Sigmoid colon (tissue), 4 donors: ENCODE measurements at regions not wholly inside any gene's neighbourhood (a gene's known extent, or its start where the extent isn't known, plus 50 kb on each side); places are given as distances from the start of the nearest gene placed in this dataset.

Source experiments
- EP300 ChIP-seq, 4 donors: sonication (generic); formaldehyde crosslinking; IDR thresholded peaks; one replicate each; pipeline ENCODE4 v1.6.1; 2017; ENCODE audit warnings: antibody characterized with exemption in 4 of 4
- POLR2A ChIP-seq, 2 donors: fragments of 450-650 bp; IDR thresholded peaks; one replicate each; pipeline ENCODE4 v1.6.1; 2016; ENCODE audit warnings: antibody characterized with exemption in 2 of 2, mild to moderate bottlenecking in 2 of 2, moderate library complexity in 2 of 2
- POLR2AphosphoS5 ChIP-seq, 4 donors: sonication (generic); formaldehyde crosslinking; IDR thresholded peaks; one replicate each; pipeline ENCODE4 v1.6.1; 2017; ENCODE audit warnings: antibody characterized with exemption in 4 of 4
- TF ChIP-seq, protein P1 (sequence below), 4 experiments: fragments of 450-650 bp in 3 of 4; fragments of 200-600 bp in 1 of 4; IDR thresholded peaks; one replicate each; pipeline ENCODE4 v1.5.1; 2016 to 2019; ENCODE audit warnings: antibody characterized with exemption in 4 of 4, mild to moderate bottlenecking in 3 of 4, moderate library complexity in 2 of 4

DNA sequence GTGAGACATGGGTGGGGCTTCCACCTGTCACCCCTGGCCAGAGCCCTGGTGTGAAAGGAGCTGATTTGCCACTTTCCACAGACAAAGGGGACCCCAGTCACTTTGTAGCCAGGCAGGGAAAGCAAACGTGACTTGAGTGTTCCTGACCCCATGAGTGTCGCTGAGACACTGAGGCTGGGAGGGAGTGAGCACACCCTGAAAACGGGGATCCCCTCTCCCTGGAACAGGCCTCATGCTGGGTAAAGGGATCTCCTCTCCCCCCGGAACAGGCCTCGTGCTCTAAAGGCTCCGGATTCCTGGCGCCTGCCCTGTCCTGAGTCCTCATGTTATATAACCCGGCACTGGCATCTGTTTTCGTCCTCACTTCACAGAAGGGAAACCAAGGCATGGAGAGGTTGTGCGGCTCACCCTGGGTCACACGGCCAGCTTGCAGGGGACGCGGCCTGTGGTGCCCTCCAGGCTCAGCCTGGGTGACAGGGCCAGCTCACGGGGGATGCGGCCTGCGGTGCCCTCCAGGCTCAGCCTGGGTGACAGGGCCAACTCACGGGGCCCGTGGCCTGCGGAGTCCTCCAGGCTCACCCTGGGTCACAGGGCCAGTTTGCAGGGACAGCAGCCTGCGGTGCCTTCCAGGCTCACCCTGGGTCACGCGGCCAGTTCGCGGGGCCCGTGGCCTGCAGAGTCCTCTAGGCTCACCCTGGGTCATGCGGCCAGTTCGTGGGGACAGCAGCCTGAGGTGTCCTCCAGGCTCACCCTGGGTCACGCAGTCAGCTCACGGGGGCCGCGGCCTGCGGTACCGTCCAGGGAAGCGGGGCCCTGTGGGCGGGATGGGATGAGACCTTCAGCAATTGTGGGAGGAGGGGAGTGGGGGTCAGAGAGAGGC is 104.7 kb downstream of the PDGFA start:
- no peak for TF ChIP-seq POLR2AphosphoS5 (IDR thresholded peaks at IDR 0.05)
- TF ChIP-seq POLR2A (IDR thresholded peaks at IDR 0.05) = no peak
- TF ChIP-seq, protein P1, sequence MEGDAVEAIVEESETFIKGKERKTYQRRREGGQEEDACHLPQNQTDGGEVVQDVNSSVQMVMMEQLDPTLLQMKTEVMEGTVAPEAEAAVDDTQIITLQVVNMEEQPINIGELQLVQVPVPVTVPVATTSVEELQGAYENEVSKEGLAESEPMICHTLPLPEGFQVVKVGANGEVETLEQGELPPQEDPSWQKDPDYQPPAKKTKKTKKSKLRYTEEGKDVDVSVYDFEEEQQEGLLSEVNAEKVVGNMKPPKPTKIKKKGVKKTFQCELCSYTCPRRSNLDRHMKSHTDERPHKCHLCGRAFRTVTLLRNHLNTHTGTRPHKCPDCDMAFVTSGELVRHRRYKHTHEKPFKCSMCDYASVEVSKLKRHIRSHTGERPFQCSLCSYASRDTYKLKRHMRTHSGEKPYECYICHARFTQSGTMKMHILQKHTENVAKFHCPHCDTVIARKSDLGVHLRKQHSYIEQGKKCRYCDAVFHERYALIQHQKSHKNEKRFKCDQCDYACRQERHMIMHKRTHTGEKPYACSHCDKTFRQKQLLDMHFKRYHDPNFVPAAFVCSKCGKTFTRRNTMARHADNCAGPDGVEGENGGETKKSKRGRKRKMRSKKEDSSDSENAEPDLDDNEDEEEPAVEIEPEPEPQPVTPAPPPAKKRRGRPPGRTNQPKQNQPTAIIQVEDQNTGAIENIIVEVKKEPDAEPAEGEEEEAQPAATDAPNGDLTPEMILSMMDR (IDR thresholded peaks at IDR 0.05) = no peak
- no peak for TF ChIP-seq EP300 (IDR thresholded peaks at IDR 0.05)
